Endothelial cell of umbilical vein (primary cell): ENCODE measurements at regions not wholly inside any gene's neighbourhood (a gene's known extent, or its start where the extent isn't known, plus 50 kb on each side); places are given as distances from the start of the nearest gene placed in this dataset.

ENCODE experiments used
- BruUV-seq: library from RNA; stranded (reverse); fragments of 400-500 nt; replicated peaks from 2 replicates; lab custom pipeline; 2021; lab: Mats Ljungman, UMichigan
- CTCF ChIA-PET: fragments of 300-600, 350-600 bp; sonication (Branson Sonifier 250); formaldehyde crosslinking; loops from one replicate; lab custom pipeline; 2021; ENCODE audit warnings: antibody characterized with exemption, inconsistent platforms; lab: Charles Lee
- POLR2A ChIA-PET: fragments of 300-600, 350-600 bp; sonication (Branson Sonifier 250); formaldehyde crosslinking; loops from one replicate; lab custom pipeline; 2021; ENCODE audit warnings: antibody characterized with exemption, inconsistent platforms; lab: Charles Lee
- DNase-seq: peaks from one replicate; pipeline ENCODE4 v3.0.0-alpha.2; 2011; ENCODE audit warnings: low read depth, low spot score
- FAIRE-seq: peaks from 2 replicates; lab custom pipeline; 2011; peaks lifted over from hg19 to GRCh38; lab: Jason Lieb, UNC
- H2AFZ ChIP-seq: 2 replicates; pipeline ENCODE4 v1.6.0; 2012; ENCODE audit warnings: low read depth, low read length, control low read depth, inconsistent platforms
- H3K27ac ChIP-seq: 2 replicates; pipeline ENCODE4 v1.5.1; 2011; ENCODE audit warnings: low read depth, mild to moderate bottlenecking, control low read depth, low read length, moderate library complexity; ENCODE audit not compliant: insufficient read depth
- H3K27me3 ChIP-seq, 2 experiments: 2 replicates each; pipeline versions ENCODE4 v1.6.0 to v1.6.1; 2011; ENCODE audit warnings: low read length in 2 of 2, mixed read lengths in 1 of 2; ENCODE audit not compliant: control insufficient read depth in 2 of 2, insufficient read depth in 2 of 2
- H3K36me3 ChIP-seq, 2 experiments: 2 replicates in 1 of 2; 3 replicates in 1 of 2; pipeline ENCODE4 v1.5.1; 2011; ENCODE audit warnings: low read length in 2 of 2, mild to moderate bottlenecking in 1 of 2, moderate library complexity in 1 of 2; ENCODE audit not compliant: control insufficient read depth in 2 of 2, insufficient read depth in 2 of 2; ENCODE audit errors: extremely low read depth in 1 of 2
- H3K4me1 ChIP-seq: 3 replicates; pipeline ENCODE4 v1.5.1; 2011; ENCODE audit warnings: mild to moderate bottlenecking, low read length; ENCODE audit not compliant: control insufficient read depth, insufficient read depth; ENCODE audit errors: extremely low read depth
- H3K4me2 ChIP-seq: 2 replicates; pipeline ENCODE4 v1.6.1; 2011; ENCODE audit warnings: low read length, control low read depth, mixed read lengths; ENCODE audit not compliant: insufficient read depth
- H3K4me3 ChIP-seq, 3 experiments: fragments of 200-600 bp in 1 of 3; sonication (generic), shearing (Covaris generic) in 1 of 3; replicated peaks in 1 of 3; 2 replicates each; pipeline ENCODE4 v1.5.1; 2011 to 2016; ENCODE audit warnings: control low read depth in 3 of 3, low read length in 3 of 3, mild to moderate bottlenecking in 2 of 3, inconsistent platforms in 1 of 3, low read depth in 1 of 3, moderate library complexity in 1 of 3; ENCODE audit not compliant: insufficient read depth in 1 of 3
- H3K79me2 ChIP-seq: 2 replicates; pipeline ENCODE4 v1.6.0; 2012; ENCODE audit warnings: low read length, inconsistent platforms; ENCODE audit not compliant: control insufficient read depth, insufficient read depth
- H3K9ac ChIP-seq: replicated peaks from 2 replicates; pipeline ENCODE3; 2011; ENCODE audit warnings: low read length, control low read depth; ENCODE audit not compliant: insufficient read depth; ENCODE audit errors: extremely low read depth
- H3K9me1 ChIP-seq: replicated peaks from 3 replicates; pipeline ENCODE4 v1.6.0; 2011; ENCODE audit warnings: mild to moderate bottlenecking, low read length; ENCODE audit not compliant: control insufficient read depth, insufficient read depth; ENCODE audit errors: extremely low read depth
- H3K9me3 ChIP-seq: replicated peaks from 2 replicates; pipeline ENCODE4 v1.5.1; 2012; ENCODE audit warnings: low read length, inconsistent platforms; ENCODE audit not compliant: control insufficient read depth, insufficient read depth
- H4K20me1 ChIP-seq: replicated peaks from 2 replicates; pipeline ENCODE3; 2011; ENCODE audit warnings: mild to moderate bottlenecking, low read length; ENCODE audit not compliant: control insufficient read depth, insufficient read depth; ENCODE audit errors: extremely low read depth
- CTCF ChIP-seq, 2 donors: IDR thresholded peaks; 1 replicate in 1 of 2; 2 replicates in 1 of 2; pipeline ENCODE4 v1.5.1; 2011; ENCODE audit warnings: low read length in 2 of 2, mild to moderate bottlenecking in 2 of 2, moderate library complexity in 2 of 2, control low read depth in 1 of 2, inconsistent platforms in 1 of 2, low read depth in 1 of 2; ENCODE audit not compliant: insufficient read depth in 1 of 2; ENCODE audit errors: extremely low read depth in 1 of 2
- EZH2 ChIP-seq: IDR thresholded peaks from 2 replicates; pipeline ENCODE4 v1.6.1; 2012; ENCODE audit warnings: borderline replicate concordance, low read depth, mild to moderate bottlenecking, moderate library complexity, low read length, inconsistent platforms; ENCODE audit not compliant: severe bottlenecking
- FOS ChIP-seq: IDR thresholded peaks from 2 replicates; pipeline ENCODE4 v1.6.1; 2011; ENCODE audit warnings: mild to moderate bottlenecking, low read length, moderate library complexity, borderline replicate concordance; ENCODE audit not compliant: insufficient read depth
- GATA2 ChIP-seq: IDR thresholded peaks from 2 replicates; pipeline ENCODE4 v1.7.0; 2011; ENCODE audit warnings: low read depth, mild to moderate bottlenecking, moderate library complexity, mixed read lengths, low read length; ENCODE audit not compliant: insufficient read length, insufficient read depth
- JUN ChIP-seq: IDR thresholded peaks from 2 replicates; pipeline ENCODE4 v1.6.1; 2011; ENCODE audit warnings: borderline replicate concordance, low read depth; ENCODE audit not compliant: insufficient read length, insufficient read depth
- MAX ChIP-seq: IDR thresholded peaks from 2 replicates; pipeline ENCODE4 v1.6.1; 2011; ENCODE audit not compliant: insufficient read depth, insufficient read length
- MYC ChIP-seq: IDR thresholded peaks from one replicate; pipeline ENCODE4 v1.6.1; 2011; ENCODE audit warnings: mild to moderate bottlenecking, low read depth, low read length
- POLR2A ChIP-seq: IDR thresholded peaks from 2 replicates; pipeline ENCODE4 v1.6.1; 2012; ENCODE audit warnings: low read depth, mild to moderate bottlenecking, control low read depth, low read length
- POLR2AphosphoS5 ChIP-seq: IDR thresholded peaks from 2 replicates; pipeline ENCODE4 v1.6.1; 2012; ENCODE audit warnings: low read depth, mild to moderate bottlenecking, control low read depth, low read length, moderate library complexity; ENCODE audit not compliant: insufficient read depth
- dilution Hi-C: fragments of 300-500 bp; cut with MboI; formaldehyde crosslinking; loops from one replicate; pipeline ENCODE4 v1.15.0; 2019; ENCODE audit warnings: low sequenced_read_pairs; ENCODE audit not compliant: extremely low pct_ligation_motif_present
- intact Hi-C: fragments of 100-400 bp; cut with micrococcal nuclease; formaldehyde crosslinking; loops from one replicate; pipeline ENCODE4 v1.10.0; 2022

- peaks cover 8% of the 10 kb centered on the region for H3K4me1 ChIP-seq
- H3K9ac ChIP-seq = no peak overlapping the region
- no peaks in the 10 kb centered on the region for H4K20me1 ChIP-seq
- TF ChIP-seq FOS (no peak), EZH2 (no peak), MYC (no peak), POLR2A (no peak), POLR2AphosphoS5 (no peak), MAX (no peak), JUN (no peak), CTCF (IDR thresholded peaks at IDR 0.05; ENCODE audit: extremely low read depth in 1 of 2, insufficient read depth in 1 of 2, low read depth in 1 of 2, low read length in 2 of 2) (no peak), GATA2 (no peak)
- DNase-seq (no peak), FAIRE-seq (no peak)
- H2AFZ ChIP-seq = no peak overlapping the region
- dilution Hi-C loops = no loop called here
- no peaks in the 10 kb centered on the region for H3K9me3 ChIP-seq
- no peaks in the 10 kb centered on the region for H3K9me1 ChIP-seq
- CTCF ChIA-PET = interaction anchor here (1.2 kb wide), 1 partner anchor 186 kb away, joined by 3 read pairs; no protein-coding TSS in a partner anchor
- no peaks in the 10 kb centered on the region for H3K79me2 ChIP-seq
- no peak overlapping the region for H3K4me3 ChIP-seq
- H3K4me2 ChIP-seq = no peak overlapping the region
- no TSS peak for BruUV-seq
- H3K27me3 ChIP-seq = no peaks in the 10 kb centered on the region
- POLR2A ChIA-PET = no interaction called here
- no peaks in the 10 kb centered on the region for H3K36me3 ChIP-seq
- H3K27ac ChIP-seq = no peak overlapping the region
- intact Hi-C loops = loop anchor here (5.0 kb wide), 1 partner anchor 57 kb away; no protein-coding TSS in a partner anchor
These were observed 142.9 kb downstream of the BCOR start for GRCh38 chrX:39954851-39955250.
